ENCODE measurements at regions not wholly inside any gene's neighbourhood (a gene's known extent, or its start where the extent isn't known, plus 50 kb on each side); places are given as distances from the start of the nearest gene placed in this dataset.

GRCh38 chr10:128429835-128430513 is 303.8 kb upstream of the MKI67 start:
- peak; percentile 6 for DNase-seq

- no peak for DNase-seq
Measured at GRCh38 chr10:128431083-128431482, 304.9 kb upstream of the MKI67 start.

DNA sequence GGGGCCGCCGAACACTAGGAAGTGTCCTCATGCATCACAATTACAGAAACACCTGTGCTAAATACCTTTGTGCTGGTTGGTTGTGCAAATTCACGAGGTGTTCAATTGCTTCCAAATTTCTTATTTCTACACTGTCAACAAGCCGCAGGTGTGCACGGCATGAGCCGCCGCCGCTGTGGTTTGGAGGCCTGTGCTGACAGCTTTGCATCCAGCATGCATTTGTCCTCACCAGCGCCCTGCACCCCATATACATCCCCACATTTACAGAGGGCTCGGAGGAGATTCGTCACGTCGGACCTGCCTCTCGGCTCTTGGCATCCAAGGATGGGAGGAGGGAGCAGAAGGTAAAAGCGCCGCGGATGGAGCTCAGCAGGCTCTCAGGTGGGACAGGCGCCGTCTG is 305.3 kb upstream of the MKI67 start:
- DNase-seq = no peak

GRCh38 chr10:128432011-128432410 is 305.8 kb upstream of the MKI67 start:
- DNase-seq = no peak

- no peak for DNase-seq
Measured at GRCh38 chr10:128432423-128432822, 306.2 kb upstream of the MKI67 start.

GRCh38 chr10:128435811-128436210 is 309.6 kb upstream of the MKI67 start:
- DNase-seq = no peak

DNA sequence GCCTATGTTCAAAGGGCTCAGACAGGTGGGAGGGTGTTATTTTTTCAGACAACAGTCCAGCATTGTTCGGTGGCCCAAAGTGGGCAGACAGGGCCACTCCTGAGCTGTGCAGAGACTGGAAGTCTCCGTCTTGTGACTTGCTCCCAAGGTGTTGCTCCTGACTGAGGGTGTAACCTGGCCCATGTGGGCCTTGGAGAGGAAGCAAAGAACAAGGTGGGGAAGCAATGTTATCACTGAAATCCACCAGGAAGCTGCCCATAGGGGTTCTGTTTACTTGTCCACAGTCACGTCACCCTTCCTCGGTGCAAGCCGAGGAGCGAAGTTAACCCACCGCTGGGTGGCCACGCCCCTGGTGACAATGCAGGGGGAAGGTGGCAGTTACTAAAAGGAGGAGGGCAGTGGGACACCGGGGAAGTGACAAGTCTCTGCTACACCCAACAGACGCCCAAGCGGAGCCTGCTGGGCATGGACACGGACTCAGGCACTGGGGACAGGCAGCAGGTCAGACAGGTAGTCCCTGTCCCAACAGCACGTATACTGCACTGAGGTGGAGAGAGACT is 311.6 kb upstream of the MKI67 start:
- DNase-seq = no peak

DNA sequence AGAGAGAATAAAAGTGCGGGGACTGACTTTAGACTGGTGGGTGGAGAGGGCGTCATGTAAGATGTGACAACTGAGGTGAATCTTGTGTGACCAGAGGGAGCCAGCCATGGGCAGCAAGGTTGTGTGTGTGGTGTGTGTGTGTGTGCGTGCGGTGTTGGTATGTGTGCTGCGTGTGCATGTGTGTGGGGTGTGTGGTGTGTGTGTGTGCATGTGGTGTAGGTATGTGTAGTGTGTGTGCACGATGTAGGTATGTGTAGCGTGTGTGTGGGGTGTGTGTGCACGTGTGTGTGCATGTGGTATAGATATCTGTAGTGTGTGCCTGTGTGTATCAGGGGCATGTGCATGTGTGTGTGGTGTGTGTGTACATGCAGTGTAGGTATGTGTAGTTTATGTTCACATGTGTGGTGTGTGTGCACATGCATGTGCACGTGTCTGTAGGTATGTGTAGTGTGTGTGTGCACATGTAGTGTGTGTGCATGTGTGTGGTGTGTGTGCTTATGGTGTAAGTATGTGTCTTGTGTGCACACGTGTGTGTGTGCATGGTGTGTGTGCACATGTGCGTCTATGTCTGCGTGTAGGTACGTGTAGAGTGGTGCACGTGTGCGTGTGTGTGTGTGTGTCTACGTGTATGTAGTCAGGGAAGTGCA is 312.3 kb upstream of the MKI67 start:
- no peak for DNase-seq

- DNase-seq = no peak
Measured at GRCh38 chr10:128440513-128441160, 314.4 kb upstream of the MKI67 start.

GRCh38 chr10:128443925-128444518 is 317.8 kb upstream of the MKI67 start:
- no peak for DNase-seq

- DNase-seq = no peak
Measured at GRCh38 chr10:128448796-128449195, 322.6 kb upstream of the MKI67 start.

DNA sequence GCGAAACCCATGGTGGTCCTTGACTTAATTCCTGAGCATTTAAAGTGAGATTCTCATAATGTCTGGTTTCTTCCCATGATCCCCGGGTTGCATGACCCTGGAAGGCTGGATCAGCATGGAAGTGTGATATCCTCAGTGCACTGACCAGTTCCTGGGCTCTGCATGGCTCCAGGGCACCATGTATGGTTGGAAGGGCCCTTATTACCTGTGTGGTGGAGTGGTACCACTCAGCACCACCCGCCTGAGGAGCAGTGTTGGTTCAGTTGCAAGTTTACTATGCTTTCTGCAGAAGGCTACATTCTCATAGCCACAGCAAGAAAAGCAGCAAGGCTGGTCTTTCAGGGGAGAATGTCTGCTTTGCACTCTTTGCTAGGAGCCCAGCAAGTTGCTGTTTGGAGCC is 325.7 kb upstream of the MKI67 start:
- DNase-seq = no peak

DNA sequence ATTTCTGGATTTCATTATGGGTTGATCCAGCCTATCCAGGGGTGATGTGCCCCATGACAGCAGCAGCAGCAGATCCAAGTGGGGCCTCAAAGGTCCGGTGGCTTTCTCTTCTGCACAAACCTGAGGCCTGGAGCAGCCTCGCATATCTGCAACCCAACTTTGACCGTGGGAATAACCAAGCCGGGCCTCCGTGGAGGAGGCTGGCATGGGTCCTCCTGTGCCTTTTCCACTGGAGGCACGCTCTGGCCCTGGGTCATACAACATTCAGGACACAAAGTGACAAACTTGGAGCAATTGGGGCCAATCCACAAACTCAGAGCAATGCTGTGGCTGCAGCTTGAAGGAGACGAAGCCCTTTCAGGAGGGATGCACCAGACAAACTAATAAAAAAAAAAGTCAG is 330.0 kb upstream of the MKI67 start:
- DNase-seq = no peak

DNA sequence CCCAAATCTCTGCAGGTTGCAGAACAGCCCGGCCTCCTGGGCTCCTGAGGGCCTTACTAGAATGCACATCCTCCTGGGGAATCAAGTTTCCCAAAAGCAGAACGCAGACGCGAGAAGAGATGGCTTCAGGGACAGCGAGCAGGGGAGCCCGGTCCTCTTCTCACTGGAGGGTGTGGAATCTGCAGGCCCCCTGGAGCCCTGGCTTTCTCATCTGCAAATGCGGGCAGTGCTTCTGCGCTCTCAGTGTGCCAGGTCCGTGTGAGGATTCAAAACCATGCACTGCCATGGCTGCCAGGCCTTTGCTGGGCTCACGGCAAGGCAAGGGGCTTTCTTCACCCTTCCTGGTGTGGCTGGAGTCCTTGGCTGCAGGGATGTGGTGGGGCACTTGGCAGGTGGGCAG is 330.9 kb upstream of the MKI67 start:
- no peak for DNase-seq

DNA sequence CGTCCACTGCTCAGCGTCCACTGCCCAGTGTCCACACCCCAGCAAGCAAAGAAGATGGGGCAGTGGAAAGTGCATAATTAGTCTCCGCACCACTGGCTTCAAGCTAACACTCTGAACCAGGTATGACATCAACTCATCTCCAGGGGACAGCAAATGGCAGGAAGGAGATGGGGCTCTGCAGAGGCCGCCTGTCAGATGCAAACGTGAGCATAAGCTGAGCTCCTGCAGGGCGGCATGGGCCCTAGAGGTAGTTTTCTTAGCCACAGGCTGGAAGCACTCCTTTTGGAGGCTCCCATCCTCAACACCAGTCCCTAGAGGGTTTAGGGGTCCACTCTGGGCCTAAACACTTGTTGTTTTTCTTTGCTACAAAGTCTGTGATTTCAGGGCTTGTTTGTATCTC is 335.8 kb upstream of the MKI67 start:
- DNase-seq = no peak

DNA sequence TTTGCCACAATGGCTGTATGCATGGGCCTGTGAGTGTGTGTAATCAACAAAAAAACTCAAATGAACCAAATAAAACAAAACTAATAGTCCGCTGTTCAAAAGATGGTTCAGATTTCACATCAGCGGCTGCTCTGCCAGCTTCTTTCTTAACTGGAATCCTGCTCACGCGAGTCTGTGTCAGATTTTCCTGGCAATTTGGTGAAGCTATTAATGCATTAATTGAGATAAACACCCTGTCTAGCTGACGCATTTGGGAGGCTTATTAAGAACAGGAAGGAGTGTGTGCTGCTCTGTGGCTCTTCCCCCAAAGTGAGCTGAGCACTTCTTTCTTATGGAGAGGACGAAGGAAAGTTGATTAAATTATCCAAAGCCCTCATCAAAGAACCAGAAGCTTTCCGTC is 336.6 kb upstream of the MKI67 start:
- DNase-seq = no peak

- peak; percentile 76 for DNase-seq
Measured at GRCh38 chr10:128463991-128464760, 338.0 kb upstream of the MKI67 start.

DNA sequence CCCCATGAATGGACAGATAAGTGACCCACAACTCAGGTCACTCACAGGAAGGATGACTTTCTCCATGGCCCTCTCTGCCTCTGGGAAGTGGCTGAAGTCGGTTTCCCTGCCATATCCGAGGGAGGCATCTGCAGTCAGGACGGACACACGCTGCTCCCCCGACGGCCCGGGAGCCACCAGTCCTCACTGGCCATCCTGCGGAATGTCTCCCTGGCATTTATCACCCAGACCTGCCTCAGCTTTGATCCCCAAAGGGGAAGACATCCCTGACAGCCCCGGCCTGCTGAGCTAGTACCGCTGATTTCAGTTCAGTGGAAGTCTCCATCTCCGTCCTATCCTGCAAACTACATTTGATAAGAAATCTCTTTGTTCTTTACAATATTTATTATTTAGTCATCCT is 339.5 kb upstream of the MKI67 start:
- DNase-seq = no peak

GRCh38 chr10:128466831-128467371 is 340.7 kb upstream of the MKI67 start:
- no peak for DNase-seq

- no peak for DNase-seq
Measured at GRCh38 chr10:128468462-128468861, 342.2 kb upstream of the MKI67 start.

GRCh38 chr10:128469515-128469914 is 343.3 kb upstream of the MKI67 start:
- DNase-seq = no peak

GRCh38 chr10:128470321-128470965 is 344.2 kb upstream of the MKI67 start:
- peak; percentile 54 for DNase-seq
